GM21529 (cell line): ENCODE measurements at regions not wholly inside any gene's neighbourhood (a gene's known extent, or its start where the extent isn't known, plus 50 kb on each side); places are given as distances from the start of the nearest gene placed in this dataset.

Source experiments
- ATAC-seq: cut with Tn5 transposase; IDR thresholded peaks from one replicate; pipeline ENCODE4 v1.9.1; 2021; ENCODE audit not compliant: unreplicated experiment

- ATAC-seq, result no peak
These were observed 278.3 kb downstream of the SHQ1 start for GRCh38 chr3:72569754-72570440.

GRCh38 chr3:72568083-72568482 lies 280.2 kb downstream of the SHQ1 start:
- no peak for ATAC-seq

GRCh38 chr3:72567474-72567873 lies 280.8 kb downstream of the SHQ1 start:
- ATAC-seq, result no peak

GRCh38 chr3:72565593-72565992 lies 282.7 kb downstream of the SHQ1 start:
- ATAC-seq, result no peak

GRCh38 chr3:72563690-72564370 lies 284.4 kb downstream of the SHQ1 start:
- ATAC-seq, result no peak

- no peak for ATAC-seq
These were observed 287.2 kb downstream of the SHQ1 start for GRCh38 chr3:72560846-72561675.

GRCh38 chr3:72559385-72559784 lies 288.9 kb downstream of the SHQ1 start:
- ATAC-seq, result no peak

GRCh38 chr3:72558001-72558400 lies 290.2 kb downstream of the SHQ1 start:
- ATAC-seq, result no peak

- no peak for ATAC-seq
These were observed 292.5 kb downstream of the SHQ1 start for GRCh38 chr3:72555714-72556113.

GRCh38 chr3:72554689-72555088 lies 293.6 kb downstream of the SHQ1 start:
- no peak for ATAC-seq

- ATAC-seq, result no peak
These were observed 294.9 kb downstream of the SHQ1 start for GRCh38 chr3:72553298-72553697.

- no peak for ATAC-seq
These were observed 297.5 kb downstream of the SHQ1 start for GRCh38 chr3:72550582-72551262.

- no peak for ATAC-seq
These were observed 298.3 kb downstream of the SHQ1 start for GRCh38 chr3:72549761-72550581.

- ATAC-seq, result no peak
These were observed 299.3 kb downstream of the SHQ1 start for GRCh38 chr3:72548981-72549380.

GRCh38 chr3:72548461-72548860 lies 299.8 kb downstream of the SHQ1 start:
- no peak for ATAC-seq

GRCh38 chr3:72547183-72547582 lies 301.1 kb downstream of the SHQ1 start:
- ATAC-seq, result no peak

GRCh38 chr3:72544239-72544638 lies 304.0 kb downstream of the SHQ1 start:
- ATAC-seq, result no peak

- no peak for ATAC-seq
These were observed 305.0 kb downstream of the SHQ1 start for GRCh38 chr3:72543246-72543645.

GRCh38 chr3:72542781-72543180 lies 305.5 kb downstream of the SHQ1 start:
- ATAC-seq, result no peak

GRCh38 chr3:72539856-72540255 lies 308.4 kb downstream of the SHQ1 start:
- ATAC-seq, result no peak
